HCT116 (cell line): ENCODE measurements at regions not wholly inside any gene's neighbourhood (a gene's known extent, or its start where the extent isn't known, plus 50 kb on each side); places are given as distances from the start of the nearest gene placed in this dataset.

Source experiments
- ATAC-seq: fragments of 200-7000 bp; cut with Tn5 transposase; 2 replicates; pipeline ENCODE4 v1.9.1; 2020; ENCODE audit warnings: mild to moderate bottlenecking, moderate library complexity
- BruUV-seq: library from RNA; stranded (reverse); fragments of 400-500 nt; replicated peaks from 2 replicates; lab custom pipeline; 2021; lab: Mats Ljungman, UMichigan
- CTCF ChIA-PET: fragments of 300-600 bp; sonication (Branson Sonifier 250); formaldehyde crosslinking; loops from one replicate; lab custom pipeline; 2021; ENCODE audit warnings: antibody characterized with exemption; lab: Charles Lee
- POLR2A ChIA-PET: fragments of 300-600, 350-600 bp; sonication (Branson Sonifier 250); formaldehyde crosslinking; loops from one replicate; lab custom pipeline; 2021; ENCODE audit warnings: antibody characterized with exemption; lab: Charles Lee
- RAD21 ChIA-PET, 2 experiments: fragments of 300-600 bp; sonication (Branson Sonifier 250); formaldehyde crosslinking; loops; one replicate each; lab custom pipeline; 2023; ENCODE audit warnings: low total read pairs in 2 of 2; ENCODE audit not compliant: uncharacterized antibody in 2 of 2, unreplicated experiment in 2 of 2, low non-redundant PET in 1 of 2; lab: Charles Lee
- DNase-seq: peaks from one replicate; pipeline ENCODE4 v3.0.0-alpha.2; 2010; ENCODE audit warnings: low read depth, low spot score
- H2AFZ ChIP-seq: fragments of 200-600 bp; shearing (Covaris generic), sonication (generic); 2 replicates; pipeline ENCODE4 v1.6.1; 2017; ENCODE audit warnings: low read depth, mixed run types, mixed read lengths, antibody characterized with exemption, low read length; ENCODE audit not compliant: poor library complexity, severe bottlenecking
- H3K27ac ChIP-seq: 2 replicates; pipeline ENCODE4 v1.5.1; 2012; ENCODE audit warnings: low read depth, low read length
- H3K27me3 ChIP-seq: fragments of 200-600 bp; sonication (generic); 2 replicates; pipeline ENCODE4 v1.6.1; 2016; ENCODE audit warnings: mixed run types, low read length, mixed read lengths; ENCODE audit not compliant: insufficient read depth
- H3K36me3 ChIP-seq, 2 experiments: fragments of 200-500 bp in 1 of 2; fragments of 200-600 bp in 1 of 2; sonication (Bioruptor generic) in 1 of 2; sonication (generic) in 1 of 2; 2 replicates each; pipeline versions ENCODE4 v1.5.1 to v1.6.1; 2014 to 2016; ENCODE audit warnings: low read length in 2 of 2, inconsistent platforms in 1 of 2, mixed read lengths in 1 of 2, mixed run types in 1 of 2; ENCODE audit not compliant: insufficient read depth in 2 of 2, control insufficient read depth in 1 of 2
- H3K4me1 ChIP-seq, 2 experiments: fragments of 200-600 bp in 1 of 2; sonication (generic) in 1 of 2; 2 replicates each; pipeline versions ENCODE4 v1.5.1 to v1.6.1; 2012 to 2017; ENCODE audit warnings: low read length in 2 of 2, inconsistent platforms in 1 of 2, mild to moderate bottlenecking in 1 of 2, mixed read lengths in 1 of 2, mixed run types in 1 of 2, moderate library complexity in 1 of 2; ENCODE audit not compliant: insufficient read depth in 2 of 2, control insufficient read depth in 1 of 2
- H3K4me2 ChIP-seq: fragments of 200-600 bp; sonication (generic); 2 replicates; pipeline ENCODE4 v1.6.1; 2017; ENCODE audit warnings: mixed run types, low read length, mixed read lengths
- H3K4me3 ChIP-seq, 2 experiments: fragments of 200-600 bp in 1 of 2; sonication (generic) in 1 of 2; replicated peaks in 1 of 2; 2 replicates each; pipeline ENCODE4 v1.5.1; 2011 to 2016; ENCODE audit warnings: low read length in 2 of 2, control low read depth in 1 of 2, low read depth in 1 of 2, mild to moderate bottlenecking in 1 of 2, mixed read lengths in 1 of 2, mixed run types in 1 of 2
- H3K79me2 ChIP-seq: fragments of 200-600 bp; sonication (generic); 2 replicates; pipeline ENCODE4 v1.6.1; 2017; ENCODE audit warnings: mild to moderate bottlenecking, mixed run types, low read length, moderate library complexity, mixed read lengths; ENCODE audit not compliant: insufficient read depth
- H3K9ac ChIP-seq: fragments of 200-600 bp; sonication (generic); 2 replicates; pipeline ENCODE4 v1.6.1; 2016; ENCODE audit warnings: low read length, mixed read lengths
- H3K9me2 ChIP-seq: fragments of 200-600 bp; sonication (generic), shearing (Covaris generic); 2 replicates; pipeline ENCODE4 v1.6.1; 2017; ENCODE audit warnings: mixed run types, mild to moderate bottlenecking, moderate library complexity; ENCODE audit not compliant: insufficient read depth
- H3K9me3 ChIP-seq, 2 experiments: fragments of 200-500 bp in 1 of 2; fragments of 200-600 bp in 1 of 2; sonication (Bioruptor generic) in 1 of 2; sonication (generic) in 1 of 2; 2 replicates each; pipeline ENCODE4 v1.6.1; 2014 to 2017; ENCODE audit warnings: low read length in 2 of 2, mixed read lengths in 2 of 2, inconsistent platforms in 1 of 2, low read depth in 1 of 2, mild to moderate bottlenecking in 1 of 2, mixed run types in 1 of 2, moderate library complexity in 1 of 2; ENCODE audit not compliant: control insufficient read depth in 1 of 2, insufficient read depth in 1 of 2
- H4K20me1 ChIP-seq: fragments of 200-600 bp; sonication (generic), shearing (Covaris generic); 2 replicates; pipeline ENCODE4 v1.6.1; 2017; ENCODE audit warnings: mixed run types, mild to moderate bottlenecking, moderate library complexity; ENCODE audit not compliant: insufficient read depth
- ATF3 ChIP-seq: IDR thresholded peaks from 2 replicates; pipeline ENCODE4 v1.6.1; 2012
- CBX3 ChIP-seq: IDR thresholded peaks from 2 replicates; pipeline ENCODE4 v1.6.1; 2012; ENCODE audit warnings: low read depth
- CEBPB ChIP-seq: IDR thresholded peaks from 2 replicates; pipeline ENCODE4 v1.6.1; 2012; ENCODE audit warnings: low read depth
- FOSL1 ChIP-seq: IDR thresholded peaks from 2 replicates; pipeline ENCODE4 v1.6.1; 2012; ENCODE audit warnings: low read depth
- POLR2A ChIP-seq: IDR thresholded peaks from 2 replicates; pipeline ENCODE4 v1.7.0; 2011; ENCODE audit warnings: borderline replicate concordance; ENCODE audit not compliant: insufficient read depth, insufficient read length; ENCODE audit errors: extremely low read depth
- POLR2AphosphoS5 ChIP-seq: IDR thresholded peaks from 2 replicates; pipeline ENCODE4 v1.6.1; 2011; ENCODE audit warnings: mild to moderate bottlenecking, low read depth, low read length, moderate library complexity
- RAD21 ChIP-seq: IDR thresholded peaks from 2 replicates; pipeline ENCODE4 v1.6.1; 2012; ENCODE audit warnings: low read depth, mild to moderate bottlenecking
- SIN3A ChIP-seq: IDR thresholded peaks from 2 replicates; pipeline ENCODE4 v1.6.1; 2012; ENCODE audit warnings: low read depth
- TCF7L2 ChIP-seq: IDR thresholded peaks from 2 replicates; pipeline ENCODE4 v1.7.0; 2011; ENCODE audit warnings: borderline replicate concordance, inconsistent platforms; ENCODE audit not compliant: insufficient read depth, insufficient read length; ENCODE audit errors: extremely low read depth
- YY1 ChIP-seq: IDR thresholded peaks from 2 replicates; pipeline ENCODE4 v1.6.1; 2011; ENCODE audit warnings: low read length, low read depth, moderate library complexity, mild to moderate bottlenecking; ENCODE audit not compliant: insufficient replicate concordance; ENCODE audit errors: extremely low read depth
- ZBTB33 ChIP-seq: IDR thresholded peaks from 2 replicates; pipeline ENCODE4 v1.6.1; 2011; ENCODE audit warnings: mild to moderate bottlenecking, low read length, moderate library complexity; ENCODE audit not compliant: insufficient replicate concordance; ENCODE audit errors: extremely low read depth
- ZNF274 ChIP-seq: fragments of 200-500 bp; sonication (Bioruptor generic); IDR thresholded peaks from 2 replicates; pipeline ENCODE4 v1.6.1; 2014; ENCODE audit warnings: mild to moderate bottlenecking, low read depth, low read length, inconsistent platforms
- intact Hi-C: fragments of 100-400 bp; cut with micrococcal nuclease; formaldehyde crosslinking; loops from 2 replicates; pipeline ENCODE4 v1.10.0; 2022
- TF ChIP-seq, protein P1 (sequence below): IDR thresholded peaks from 2 replicates; pipeline ENCODE4 v1.6.1; 2012

DNA sequence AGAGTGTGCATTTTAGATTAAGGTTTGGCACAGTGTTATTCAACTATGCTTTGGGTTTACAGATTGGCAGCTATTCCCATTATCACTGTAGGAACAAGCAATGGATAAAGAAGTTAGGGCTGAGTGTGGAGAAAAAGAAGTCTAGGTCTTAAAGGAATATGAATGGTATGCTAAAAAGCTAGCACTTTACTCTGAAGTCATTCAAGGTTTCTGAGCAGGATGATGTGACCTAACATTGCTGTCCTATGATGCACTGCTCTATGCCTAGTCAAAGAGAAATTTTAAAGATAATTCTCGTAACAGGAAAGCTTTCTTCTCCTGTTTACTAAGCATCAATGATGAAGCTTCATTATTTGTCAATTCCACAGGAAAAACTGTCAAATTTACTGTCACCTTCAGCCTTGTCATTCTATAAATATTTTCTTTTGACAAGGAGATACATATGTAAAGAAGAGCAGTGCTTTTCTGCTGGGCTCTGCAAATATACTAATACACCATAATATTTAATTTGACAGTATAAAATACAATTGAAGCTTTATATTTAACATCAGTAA, 476.1 kb upstream of the PTPRD start:
- H3K4me2 ChIP-seq: no peak overlapping the region
- ChIA-PET RAD21 (no interaction called here), POLR2A (no interaction called here), CTCF (no interaction called here)
- peaks cover 3 to 22% of the 10 kb centered on the region in 2 experiments; a peak in 3 of 4 replicates for H3K9me3 ChIP-seq
- H2AFZ ChIP-seq: no peak overlapping the region
- ATAC-seq (no peak), DNase-seq (no peak)
- intact Hi-C loops: no loop called here
- H3K27me3 ChIP-seq: no peaks in the 10 kb centered on the region
- H4K20me1 ChIP-seq: no peaks in the 10 kb centered on the region
- TF ChIP-seq SIN3A (no peak), TCF7L2 (no peak), POLR2AphosphoS5 (no peak), ZBTB33 (no peak), ATF3 (no peak), POLR2A (no peak), YY1 (no peak), CBX3 (no peak), RAD21 (no peak), ZNF274 (no peak), FOSL1 (no peak), CEBPB (no peak)
- TF ChIP-seq, protein P1, sequence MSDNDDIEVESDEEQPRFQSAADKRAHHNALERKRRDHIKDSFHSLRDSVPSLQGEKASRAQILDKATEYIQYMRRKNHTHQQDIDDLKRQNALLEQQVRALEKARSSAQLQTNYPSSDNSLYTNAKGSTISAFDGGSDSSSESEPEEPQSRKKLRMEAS: no peak
- H3K27ac ChIP-seq: no peak overlapping the region
- H3K4me1 ChIP-seq: no peaks in the 10 kb centered on the region
- no peak overlapping the region for H3K4me3 ChIP-seq
- no peaks in the 10 kb centered on the region for H3K79me2 ChIP-seq
- no TSS peak for BruUV-seq
- H3K9ac ChIP-seq: no peak overlapping the region
- no peaks in the 10 kb centered on the region for H3K36me3 ChIP-seq
- H3K9me2 ChIP-seq: no peaks in the 10 kb centered on the region
